HepG2 (cell line): ENCODE measurements at regions not wholly inside any gene's neighbourhood (a gene's known extent, or its start where the extent isn't known, plus 50 kb on each side); places are given as distances from the start of the nearest gene placed in this dataset.

Source experiments
- ATAC-seq: fragments of 200-7000 bp; cut with Tn5 transposase; 3 replicates; pipeline ENCODE4 v1.9.1; 2020; ENCODE audit warnings: mild to moderate bottlenecking, moderate library complexity
- BruUV-seq: library from RNA; stranded (reverse); fragments of 400-500 nt; replicated peaks from 2 replicates; lab custom pipeline; 2021; lab: Mats Ljungman, UMichigan
- CTCF ChIA-PET: fragments of 300-600 bp; formaldehyde crosslinking; extraction: SDS; loops from one replicate; lab custom pipeline; 2021; ENCODE audit warnings: low total read pairs, inconsistent platforms, low intra/inter-chr PET ratio; lab: Yijun Ruan, JAX
- POLR2A ChIA-PET: fragments of 350-600 bp; sonication (Branson Sonifier 250); formaldehyde crosslinking; loops from one replicate; lab custom pipeline; 2020; ENCODE audit warnings: antibody characterized with exemption, inconsistent platforms; lab: Yijun Ruan, JAX
- DNase-seq: peaks from one replicate; pipeline ENCODE4 v3.0.0-alpha.2; 2015; ENCODE audit warnings: low spot score
- FAIRE-seq: peaks from 3 replicates; lab custom pipeline; 2011; peaks lifted over from hg19 to GRCh38; lab: Jason Lieb, UNC
- H2AFZ ChIP-seq: one replicate; pipeline ENCODE4 v1.6.1; 2011; ENCODE audit warnings: low read length, inconsistent platforms
- H3K27ac ChIP-seq: fragments of 300-600 bp; 3 replicates; pipeline ENCODE4 v1.8.0; 2011; ENCODE audit warnings: mixed run types, mild to moderate bottlenecking, mixed read lengths, low read length, inconsistent platforms; ENCODE audit not compliant: insufficient read depth; ENCODE audit errors: extremely low read length
- H3K27me3 ChIP-seq, 2 experiments: fragments of 200-600 bp in 1 of 2; 2 replicates in 1 of 2; 3 replicates in 1 of 2; pipeline versions ENCODE4 v1.6.0 to v1.8.0; 2011; ENCODE audit warnings: low read length in 2 of 2, mild to moderate bottlenecking in 2 of 2, moderate library complexity in 2 of 2, inconsistent platforms in 1 of 2; ENCODE audit not compliant: insufficient read depth in 2 of 2, control insufficient read depth in 1 of 2
- H3K36me3 ChIP-seq, 2 experiments: fragments of 200-600 bp in 1 of 2; replicated peaks in 1 of 2; 2 replicates in 1 of 2; 3 replicates in 1 of 2; pipeline versions ENCODE4 v1.5.1 to v1.8.0; 2011; ENCODE audit warnings: low read length in 2 of 2, inconsistent platforms in 1 of 2; ENCODE audit not compliant: insufficient read depth in 2 of 2, control insufficient read depth in 1 of 2
- H3K4me1 ChIP-seq: 2 replicates; pipeline ENCODE4 v1.5.1; 2012; ENCODE audit warnings: low read length, inconsistent platforms; ENCODE audit not compliant: insufficient read depth
- H3K4me2 ChIP-seq: 2 replicates; pipeline ENCODE4 v1.6.0; 2011; ENCODE audit warnings: low read depth, low read length, inconsistent platforms
- H3K4me3 ChIP-seq, 3 experiments: fragments of 200-600 bp in 1 of 3; sonication (generic), shearing (Covaris generic) in 1 of 3; replicated peaks in 1 of 3; 2 replicates each; pipeline ENCODE4 v1.5.1; 2011 to 2016; ENCODE audit warnings: low read length in 3 of 3, inconsistent platforms in 2 of 3, low read depth in 2 of 3, mild to moderate bottlenecking in 2 of 3, control low read depth in 1 of 3, mixed read lengths in 1 of 3; ENCODE audit not compliant: insufficient read depth in 1 of 3
- H3K79me2 ChIP-seq: one replicate; pipeline ENCODE4 v1.6.1; 2011; ENCODE audit warnings: low read length, inconsistent platforms; ENCODE audit not compliant: insufficient read depth
- H3K9ac ChIP-seq: 2 replicates; pipeline ENCODE4 v1.6.0; 2011; ENCODE audit warnings: mild to moderate bottlenecking, low read depth, low read length, inconsistent platforms; ENCODE audit not compliant: insufficient read depth
- H3K9me3 ChIP-seq: 2 replicates; pipeline ENCODE4 v1.5.1; 2012; ENCODE audit warnings: mild to moderate bottlenecking, low read length
- H4K20me1 ChIP-seq: 2 replicates; pipeline ENCODE4 v1.6.0; 2011; ENCODE audit warnings: inconsistent platforms, mild to moderate bottlenecking, low read length, moderate library complexity; ENCODE audit not compliant: insufficient read depth
- BHLHE40 ChIP-seq: IDR thresholded peaks from 2 replicates; pipeline ENCODE4 v1.6.1; 2011; ENCODE audit warnings: low read length, improper control_type of control experiment
- FOXO1 ChIP-seq: sonication (generic); formaldehyde crosslinking; IDR thresholded peaks from 2 replicates; pipeline ENCODE4 v1.4.0; 2020; ENCODE audit warnings: missing genetic modification reagents
- TEAD2 ChIP-seq: sonication (generic); formaldehyde crosslinking; IDR thresholded peaks from 2 replicates; pipeline ENCODE4 v1.9.0; 2021; ENCODE audit warnings: missing genetic modification reagents
- ZNF616 ChIP-seq: sonication (generic); formaldehyde crosslinking; IDR thresholded peaks from 2 replicates; pipeline ENCODE4 v1.5.0; 2020; ENCODE audit warnings: low read depth, mild to moderate bottlenecking, missing genetic modification reagents
- WGBS: methylation state at CpG from one replicate; pipeline ENCODE4 v1.1.6; 2017; ENCODE audit warnings: low lambda C conversion rate; 5-methylcytosine and 5-hydroxymethylcytosine counted together
- in situ Hi-C: cut with HindIII; loops from 2 replicates; pipeline ENCODE4 v1.10.0; 2017; ENCODE audit warnings: low pct_unique_long_range_greater_than_20kb; ENCODE audit not compliant: extremely low pct_ligation_motif_present
- intact Hi-C: fragments of 100-400 bp; cut with micrococcal nuclease; formaldehyde crosslinking; loops from one replicate; pipeline ENCODE4 v1.10.0; 2022; ENCODE audit not compliant: unreplicated experiment

DNA sequence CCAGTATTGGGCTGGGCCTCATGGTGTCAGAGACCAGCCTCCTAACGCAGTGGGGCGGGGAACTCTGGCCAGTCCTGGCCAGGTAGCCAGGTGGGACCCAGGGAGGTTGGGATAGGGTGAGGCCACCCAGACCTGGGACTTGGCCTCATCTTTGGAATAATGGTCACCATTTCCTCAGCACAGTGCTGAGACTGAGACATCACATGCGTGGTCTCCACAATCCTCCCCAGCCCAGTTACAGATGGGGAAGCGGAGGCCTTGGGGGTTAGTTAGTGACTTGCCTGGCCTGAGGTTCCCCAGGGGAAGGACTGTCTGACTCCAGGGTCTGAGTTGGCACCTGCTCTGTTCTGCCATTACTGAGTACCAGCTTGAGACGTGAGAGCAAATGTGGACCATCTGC is 77.9 kb upstream of the CASZ1 start:
- Histone ChIP-seq H3K36me3 (no peaks in the 10 kb centered on the region), H3K27ac (no peak overlapping the region), H4K20me1 (no peaks in the 10 kb centered on the region), H3K9ac (no peak overlapping the region), H3K9me3 (no peaks in the 10 kb centered on the region), H3K4me1 (no peaks in the 10 kb centered on the region), H3K79me2 (no peaks in the 10 kb centered on the region), H3K4me2 (no peak overlapping the region), H3K4me3 (no peak overlapping the region), H3K27me3 (peaks cover 3% of the 10 kb centered on the region in 2 experiments; a peak in 3 of 5 replicates), H2AFZ (no peak overlapping the region)
- in situ Hi-C loops (no loop called here), intact Hi-C loops (no loop called here)
- no TSS peak for BruUV-seq
- 25% methylated on average over 1 of the region's 5 CpGs for WGBS
- DNase-seq (no peak), ATAC-seq (no peak), FAIRE-seq (no peak)
- POLR2A ChIA-PET: no interaction called here
- TF ChIP-seq TEAD2 (CRISPR knock-in tag): no peak
- CTCF ChIA-PET: no interaction called here

- BruUV-seq: no TSS peak
Observed at GRCh38 chr1:10877894-10878293, 81.4 kb upstream of the CASZ1 start.

More at GRCh38 chr1:10877894-10878293, 81.4 kb upstream of the CASZ1 start:
- Histone ChIP-seq H4K20me1 (no peaks in the 10 kb centered on the region), H3K9ac (no peak overlapping the region), H3K27me3 (peaks cover 0 to 1% of the 10 kb centered on the region in 2 experiments; a peak in 3 of 5 replicates), H3K79me2 (no peaks in the 10 kb centered on the region), H3K9me3 (no peaks in the 10 kb centered on the region), H2AFZ (no peak overlapping the region), H3K36me3 (no peaks in the 10 kb centered on the region), H3K4me3 (no peak overlapping the region), H3K4me1 (no peaks in the 10 kb centered on the region), H3K27ac (no peak overlapping the region), H3K4me2 (no peak overlapping the region)
- POLR2A ChIA-PET: no interaction called here
- 36% methylated on average over 7 of the region's 9 CpGs for WGBS
- intact Hi-C loops (no loop called here), in situ Hi-C loops (no loop called here)
- no peak for DNase-seq
- no peak for ATAC-seq
- 0 out of 2 replicates have a peak, but pooled peaks have one; percentile 19 for TF ChIP-seq BHLHE40
- no peak for TF ChIP-seq FOXO1
- no peak for TF ChIP-seq ZNF616
- no peak for FAIRE-seq
- CTCF ChIA-PET: no interaction called here
